ENCODE measurements at regions not wholly inside any gene's neighbourhood (a gene's known extent, or its start where the extent isn't known, plus 50 kb on each side); places are given as distances from the start of the nearest gene placed in this dataset.

- TF ChIP-seq CTCF (IDR thresholded peaks at IDR 0.05) (no peak), POLR2A (IDR thresholded peaks at IDR 0.05) (no peak), POLR2AphosphoS5 (IDR thresholded peaks at IDR 0.05) (no peak), EP300 (IDR thresholded peaks at IDR 0.05) (no peak)
These were observed 674.6 kb downstream of the EPM2A start for GRCh38 chr6:145060714-145061113.

Measured in upper lobe of left lung (tissue), 4 donors.